ENCODE measurements at regions not wholly inside any gene's neighbourhood (a gene's known extent, or its start where the extent isn't known, plus 50 kb on each side); places are given as distances from the start of the nearest gene placed in this dataset.
"Not testable (repeated sequence)": the region's sequence is repeated elsewhere in the genome, so short reads cannot be mapped to it uniquely, and the experiment has no call there.

DNA sequence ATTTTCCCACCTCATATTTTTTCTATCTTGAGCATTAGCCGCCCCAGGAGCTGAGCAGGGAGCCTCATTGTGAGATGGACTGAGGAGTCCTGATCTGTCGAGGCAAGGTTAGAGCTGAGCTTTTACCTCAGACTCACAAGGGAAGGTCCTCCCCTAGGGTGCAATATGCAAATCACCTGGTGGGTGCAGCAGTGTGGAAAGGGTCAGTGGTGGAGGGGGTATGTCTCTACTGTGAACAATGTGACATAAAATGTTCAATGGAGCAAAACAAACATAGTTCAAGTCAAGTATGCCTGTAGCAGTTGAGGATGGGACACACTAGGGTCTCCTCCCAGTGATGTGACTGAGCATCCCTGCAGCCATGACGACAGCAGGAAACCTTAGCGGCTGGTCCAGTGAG, 219.2 kb downstream of the ANKRD36 start:
- TF ChIP-seq, protein P1, sequence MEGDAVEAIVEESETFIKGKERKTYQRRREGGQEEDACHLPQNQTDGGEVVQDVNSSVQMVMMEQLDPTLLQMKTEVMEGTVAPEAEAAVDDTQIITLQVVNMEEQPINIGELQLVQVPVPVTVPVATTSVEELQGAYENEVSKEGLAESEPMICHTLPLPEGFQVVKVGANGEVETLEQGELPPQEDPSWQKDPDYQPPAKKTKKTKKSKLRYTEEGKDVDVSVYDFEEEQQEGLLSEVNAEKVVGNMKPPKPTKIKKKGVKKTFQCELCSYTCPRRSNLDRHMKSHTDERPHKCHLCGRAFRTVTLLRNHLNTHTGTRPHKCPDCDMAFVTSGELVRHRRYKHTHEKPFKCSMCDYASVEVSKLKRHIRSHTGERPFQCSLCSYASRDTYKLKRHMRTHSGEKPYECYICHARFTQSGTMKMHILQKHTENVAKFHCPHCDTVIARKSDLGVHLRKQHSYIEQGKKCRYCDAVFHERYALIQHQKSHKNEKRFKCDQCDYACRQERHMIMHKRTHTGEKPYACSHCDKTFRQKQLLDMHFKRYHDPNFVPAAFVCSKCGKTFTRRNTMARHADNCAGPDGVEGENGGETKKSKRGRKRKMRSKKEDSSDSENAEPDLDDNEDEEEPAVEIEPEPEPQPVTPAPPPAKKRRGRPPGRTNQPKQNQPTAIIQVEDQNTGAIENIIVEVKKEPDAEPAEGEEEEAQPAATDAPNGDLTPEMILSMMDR (conservative IDR thresholded peaks at IDR 0.05; ENCODE audit: low read depth, low read length), result not testable (repeated sequence)
- not testable (repeated sequence) for TF ChIP-seq RCOR1 (IDR thresholded peaks at IDR 0.05; ENCODE audit: insufficient replicate concordance, low read length); POLR2A (IDR thresholded peaks at IDR 0.05; ENCODE audit: low read depth, low read length); SMC3 (IDR thresholded peaks at IDR 0.05; ENCODE audit: low read depth, low read length); CHD1 (IDR thresholded peaks at IDR 0.05; ENCODE audit: low read depth, low read length); RFX5 (IDR thresholded peaks at IDR 0.05; ENCODE audit: low read depth, low read length)
